Stimulated activated CD8-positive, alpha-beta memory T cell treated with anti-CD3 and anti-CD28 coated beads, Interleukin-4, amount 100 ng/mL, for 4 hours (primary cell): ENCODE measurements at regions not wholly inside any gene's neighbourhood (a gene's known extent, or its start where the extent isn't known, plus 50 kb on each side); places are given as distances from the start of the nearest gene placed in this dataset.
"Not testable (repeated sequence)": the region's sequence is repeated elsewhere in the genome, so short reads cannot be mapped to it uniquely, and the experiment has no call there.

Experiments
- DNase-seq, 2 donors: peaks; one replicate each; pipeline ENCODE4 v3.0.0-alpha.2; 2020; ENCODE audit warnings: low read depth in 2 of 2, low spot score in 1 of 2

- not testable (repeated sequence) for DNase-seq
These were observed 357.9 kb downstream of the TMEM121 start for GRCh38 chr14:105884192-105884807.

GRCh38 chr14:105884808-105885281, 358.5 kb downstream of the TMEM121 start:
- no peak for DNase-seq

GRCh38 chr14:105885561-105886320, 359.4 kb downstream of the TMEM121 start:
- no peak for DNase-seq

- DNase-seq: not testable (repeated sequence)
These were observed 360.4 kb downstream of the TMEM121 start for GRCh38 chr14:105886791-105887191.

- no peak for DNase-seq
These were observed 361.3 kb downstream of the TMEM121 start for GRCh38 chr14:105887692-105888091.

- DNase-seq: no peak
These were observed 361.8 kb downstream of the TMEM121 start for GRCh38 chr14:105888151-105888550.

- no peak for DNase-seq
These were observed 362.6 kb downstream of the TMEM121 start for GRCh38 chr14:105888784-105889665.

- no peak for DNase-seq
These were observed 363.5 kb downstream of the TMEM121 start for GRCh38 chr14:105889666-105890473.

- DNase-seq: no peak
These were observed 364.3 kb downstream of the TMEM121 start for GRCh38 chr14:105890474-105891220.

GRCh38 chr14:105891221-105891602, 364.8 kb downstream of the TMEM121 start:
- no peak for DNase-seq

- DNase-seq: no peak
These were observed 365.5 kb downstream of the TMEM121 start for GRCh38 chr14:105891631-105892452.

- not testable (repeated sequence) for DNase-seq
These were observed 366.4 kb downstream of the TMEM121 start for GRCh38 chr14:105892453-105893441.

GRCh38 chr14:105893686-105894085, 367.3 kb downstream of the TMEM121 start:
- not testable (repeated sequence) for DNase-seq

- DNase-seq: no peak
These were observed 368.0 kb downstream of the TMEM121 start for GRCh38 chr14:105894125-105894977.

GRCh38 chr14:105894978-105895881, 368.8 kb downstream of the TMEM121 start:
- DNase-seq: no peak

- DNase-seq: not testable (repeated sequence)
These were observed 369.8 kb downstream of the TMEM121 start for GRCh38 chr14:105896206-105896605.
